ENCODE measurements at regions not wholly inside any gene's neighbourhood (a gene's known extent, or its start where the extent isn't known, plus 50 kb on each side); places are given as distances from the start of the nearest gene placed in this dataset.

DNA sequence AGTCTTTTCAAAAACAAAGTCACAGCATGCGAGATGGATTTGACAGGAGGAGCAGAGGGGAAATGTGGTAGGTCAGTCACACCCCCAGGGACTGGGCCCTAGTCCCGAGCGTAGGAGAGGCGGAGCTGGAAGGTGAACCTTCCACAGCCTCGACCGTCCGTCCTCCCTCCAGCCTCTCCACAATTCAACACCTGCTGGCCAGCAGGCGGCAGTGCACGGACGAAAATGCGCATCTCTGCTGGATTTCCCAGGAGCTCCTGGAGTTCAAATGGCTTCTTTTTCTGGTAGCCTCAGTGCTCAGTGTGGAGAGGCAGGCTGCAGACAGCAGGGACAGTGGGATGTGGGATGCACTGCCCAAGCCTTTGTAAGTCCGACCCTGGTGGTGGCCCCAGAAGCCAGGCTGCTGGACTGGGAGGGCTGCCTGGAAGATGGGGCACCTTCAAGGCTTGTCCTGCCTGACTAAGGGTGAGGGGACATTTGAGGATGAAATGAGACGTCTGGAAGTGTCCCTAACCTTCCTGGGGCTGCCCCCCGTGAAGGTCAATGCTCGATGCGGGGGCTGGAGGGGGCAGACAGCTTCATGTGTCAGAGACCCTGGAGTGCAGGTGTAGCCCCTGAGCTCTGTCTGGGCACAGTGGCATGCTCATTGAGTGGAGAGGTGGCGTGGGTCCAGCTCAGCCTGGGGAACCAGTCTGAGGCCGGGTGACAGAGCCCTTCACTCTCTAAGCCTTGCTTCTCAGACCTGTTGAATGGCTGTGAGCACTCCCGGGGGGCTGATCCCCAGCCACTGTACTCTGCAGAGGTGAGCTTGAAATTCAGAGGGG is 189.5 kb downstream of the TFCP2L1 start:
- ATAC-seq (ENCODE audit: low read depth) = peak; percentile 78

DNA sequence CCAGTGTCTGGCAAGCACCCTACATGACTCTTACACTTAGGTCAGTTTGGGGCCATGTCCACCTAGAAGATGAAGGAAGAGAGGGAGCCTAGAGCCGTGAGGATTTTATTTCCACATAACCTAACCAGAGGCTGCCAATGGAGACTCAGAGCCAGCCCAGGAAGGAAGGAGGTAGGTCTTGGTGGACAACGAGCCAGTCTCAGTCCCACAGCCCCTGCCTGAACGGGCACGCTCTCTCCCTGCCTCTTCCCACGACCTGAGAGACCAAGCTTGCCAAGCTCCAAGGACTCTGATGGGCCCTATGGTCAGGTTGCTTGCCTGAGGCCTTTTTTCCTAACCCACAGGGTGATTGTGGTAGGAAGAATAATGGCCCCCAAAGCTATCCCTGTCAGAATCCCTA is 188.4 kb downstream of the TFCP2L1 start:
- Histone ChIP-seq H3K9me3 (ENCODE audit: severe bottlenecking) (no peaks in the 10 kb centered on the region), H3K36me3 (ENCODE audit: low read depth) (no peaks in the 10 kb centered on the region), H3K27ac (ENCODE audit: poor library complexity, severe bottlenecking) (no peak overlapping the region), H3K27me3 (ENCODE audit: insufficient read depth, poor library complexity, severe bottlenecking) (no peaks in the 10 kb centered on the region), H3K4me1 (ENCODE audit: insufficient read depth, poor library complexity, severe bottlenecking) (no peaks in the 10 kb centered on the region), H3K4me3 (ENCODE audit: severe bottlenecking) (no peak overlapping the region)
- ATAC-seq (ENCODE audit: low read depth) = no peak
- no peak for DNase-seq (ENCODE audit: low spot score)
- TF ChIP-seq CTCF (IDR thresholded peaks at IDR 0.05; ENCODE audit: poor library complexity, severe bottlenecking) = no peak

More for the DNA sequence above, 189.5 kb downstream of the TFCP2L1 start:
- H3K9me3 ChIP-seq (ENCODE audit: severe bottlenecking) = no peaks in the 10 kb centered on the region
- no peaks in the 10 kb centered on the region for H3K4me1 ChIP-seq (ENCODE audit: insufficient read depth, poor library complexity, severe bottlenecking)
- no peaks in the 10 kb centered on the region for H3K36me3 ChIP-seq (ENCODE audit: low read depth)
- TF ChIP-seq CTCF (IDR thresholded peaks at IDR 0.05; ENCODE audit: poor library complexity, severe bottlenecking) = peak; percentile 90
- H3K27ac ChIP-seq (ENCODE audit: poor library complexity, severe bottlenecking) = no peak overlapping the region
- H3K4me3 ChIP-seq (ENCODE audit: severe bottlenecking) = no peak overlapping the region
- no peaks in the 10 kb centered on the region for H3K27me3 ChIP-seq (ENCODE audit: insufficient read depth, poor library complexity, severe bottlenecking)
- no peak for DNase-seq (ENCODE audit: low spot score)

GRCh38 chr2:121098556-121098955 is 186.4 kb downstream of the TFCP2L1 start:
- Histone ChIP-seq H3K27me3 (ENCODE audit: insufficient read depth, poor library complexity, severe bottlenecking) (no peaks in the 10 kb centered on the region), H3K36me3 (ENCODE audit: low read depth) (no peaks in the 10 kb centered on the region), H3K27ac (ENCODE audit: poor library complexity, severe bottlenecking) (no peak overlapping the region), H3K4me1 (ENCODE audit: insufficient read depth, poor library complexity, severe bottlenecking) (no peaks in the 10 kb centered on the region), H3K9me3 (ENCODE audit: severe bottlenecking) (no peaks in the 10 kb centered on the region), H3K4me3 (ENCODE audit: severe bottlenecking) (no peak overlapping the region)
- ATAC-seq (ENCODE audit: low read depth) (no peak), DNase-seq (ENCODE audit: low spot score) (no peak)
- no peak for TF ChIP-seq CTCF (IDR thresholded peaks at IDR 0.05; ENCODE audit: poor library complexity, severe bottlenecking)

- DNase-seq (ENCODE audit: low spot score) (no peak), ATAC-seq (ENCODE audit: low read depth) (peak; percentile 38; the same call in 1 of the 3 replicates)
- TF ChIP-seq CTCF (IDR thresholded peaks at IDR 0.05; ENCODE audit: poor library complexity, severe bottlenecking) = peak; percentile 57
- Histone ChIP-seq H3K27me3 (ENCODE audit: insufficient read depth, poor library complexity, severe bottlenecking) (no peaks in the 10 kb centered on the region), H3K9me3 (ENCODE audit: severe bottlenecking) (no peaks in the 10 kb centered on the region), H3K4me1 (ENCODE audit: insufficient read depth, poor library complexity, severe bottlenecking) (no peaks in the 10 kb centered on the region), H3K27ac (ENCODE audit: poor library complexity, severe bottlenecking) (no peak overlapping the region), H3K36me3 (ENCODE audit: low read depth) (no peaks in the 10 kb centered on the region), H3K4me3 (ENCODE audit: severe bottlenecking) (no peak overlapping the region)
These were observed 185.4 kb downstream of the TFCP2L1 start for GRCh38 chr2:121099329-121100290.

Data from RWPE2 (cell line).